ENCODE measurements at regions not wholly inside any gene's neighbourhood (a gene's known extent, or its start where the extent isn't known, plus 50 kb on each side); places are given as distances from the start of the nearest gene placed in this dataset.

GRCh38 chr2:129559101-129559500 lies 420.4 kb upstream of the RAB6C start:
- no peak for TF ChIP-seq CTCF (IDR thresholded peaks at IDR 0.05)
- TF ChIP-seq PRDM15 (CRISPR knock-in tag; IDR thresholded peaks at IDR 0.05) = no peak
- no peak for TF ChIP-seq JUN (CRISPR knock-in tag; IDR thresholded peaks at IDR 0.05)
- no peak for TF ChIP-seq ATF3 (CRISPR knock-in tag; conservative IDR thresholded peaks at IDR 0.05)
- TF ChIP-seq IRF1 (CRISPR knock-in tag; IDR thresholded peaks at IDR 0.05) = no peak
- no peak for TF ChIP-seq PRRX2 (CRISPR knock-in tag; IDR thresholded peaks at IDR 0.05)
- no peak for TF ChIP-seq CREM (CRISPR knock-in tag; IDR thresholded peaks at IDR 0.05)
- TF ChIP-seq NFYB (CRISPR knock-in tag; conservative IDR thresholded peaks at IDR 0.05; ENCODE audit: low read depth) = no peak
- TF ChIP-seq USF2 (CRISPR knock-in tag; IDR thresholded peaks at IDR 0.05) = no peak
